Stomach (tissue), 4 donors: ENCODE measurements at regions not wholly inside any gene's neighbourhood (a gene's known extent, or its start where the extent isn't known, plus 50 kb on each side); places are given as distances from the start of the nearest gene placed in this dataset.

Experiments used
- POLR2A ChIP-seq, 4 donors: fragments of 450-650 bp; IDR thresholded peaks; one replicate each; pipeline ENCODE4 v1.6.1; 2016; ENCODE audit warnings: antibody characterized with exemption in 4 of 4, control low read depth in 2 of 4, mild to moderate bottlenecking in 1 of 4, moderate library complexity in 1 of 4
- TF ChIP-seq, protein P1 (sequence below), 7 experiments: fragments of 450-650 bp in 4 of 7; fragments of 200-600 bp in 3 of 7; sonication (generic) in 3 of 7; IDR thresholded peaks; one replicate each; pipeline ENCODE4 v1.5.1; 2016 to 2019; ENCODE audit warnings: antibody characterized with exemption in 7 of 7, control low read depth in 2 of 7, mild to moderate bottlenecking in 1 of 7

DNA sequence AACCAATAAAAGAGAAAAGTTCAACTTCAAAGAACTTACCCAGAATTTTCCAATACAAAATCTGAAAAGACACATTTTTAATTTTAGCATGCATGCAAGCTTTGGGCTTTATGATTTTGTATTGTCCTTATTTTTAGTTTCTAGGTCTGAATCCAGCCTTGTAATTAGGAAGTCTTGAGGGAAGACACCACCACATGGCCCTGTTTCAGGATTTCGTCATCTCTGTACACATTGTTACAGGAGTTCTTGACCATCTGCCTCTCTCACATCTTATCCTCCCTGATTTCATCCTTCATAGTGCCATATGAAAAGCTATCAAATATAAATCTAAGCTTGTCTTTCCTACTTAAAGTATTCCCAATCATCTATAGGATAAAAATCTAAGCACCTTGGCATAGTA lies 176.1 kb downstream of the TXNL1 start:
- TF ChIP-seq POLR2A (IDR thresholded peaks at IDR 0.05): no peak
- TF ChIP-seq, protein P1, sequence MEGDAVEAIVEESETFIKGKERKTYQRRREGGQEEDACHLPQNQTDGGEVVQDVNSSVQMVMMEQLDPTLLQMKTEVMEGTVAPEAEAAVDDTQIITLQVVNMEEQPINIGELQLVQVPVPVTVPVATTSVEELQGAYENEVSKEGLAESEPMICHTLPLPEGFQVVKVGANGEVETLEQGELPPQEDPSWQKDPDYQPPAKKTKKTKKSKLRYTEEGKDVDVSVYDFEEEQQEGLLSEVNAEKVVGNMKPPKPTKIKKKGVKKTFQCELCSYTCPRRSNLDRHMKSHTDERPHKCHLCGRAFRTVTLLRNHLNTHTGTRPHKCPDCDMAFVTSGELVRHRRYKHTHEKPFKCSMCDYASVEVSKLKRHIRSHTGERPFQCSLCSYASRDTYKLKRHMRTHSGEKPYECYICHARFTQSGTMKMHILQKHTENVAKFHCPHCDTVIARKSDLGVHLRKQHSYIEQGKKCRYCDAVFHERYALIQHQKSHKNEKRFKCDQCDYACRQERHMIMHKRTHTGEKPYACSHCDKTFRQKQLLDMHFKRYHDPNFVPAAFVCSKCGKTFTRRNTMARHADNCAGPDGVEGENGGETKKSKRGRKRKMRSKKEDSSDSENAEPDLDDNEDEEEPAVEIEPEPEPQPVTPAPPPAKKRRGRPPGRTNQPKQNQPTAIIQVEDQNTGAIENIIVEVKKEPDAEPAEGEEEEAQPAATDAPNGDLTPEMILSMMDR (IDR thresholded peaks at IDR 0.05): no peak
